Esophagus muscularis mucosa (tissue), 4 donors: ENCODE measurements at regions not wholly inside any gene's neighbourhood (a gene's known extent, or its start where the extent isn't known, plus 50 kb on each side); places are given as distances from the start of the nearest gene placed in this dataset.

Experiments used
- DNase-seq: peaks from one replicate; pipeline ENCODE4 v3.0.0-alpha.2; 2017; ENCODE audit errors: extremely low spot score
- H3K27ac ChIP-seq, 4 donors: fragments of 200-600 bp; sonication (generic); replicated peaks in 1 of 4; 1 replicate in 3 of 4; 2 replicates in 1 of 4; pipeline ENCODE4 v1.5.1; 2016 to 2019; ENCODE audit warnings: mild to moderate bottlenecking in 1 of 4
- H3K27me3 ChIP-seq, 4 donors: fragments of 200-600 bp; sonication (generic); one replicate each; pipeline versions ENCODE4 v1.5.1 to v1.6.0; 2016 to 2019
- H3K36me3 ChIP-seq, 4 donors: fragments of 200-600 bp; sonication (generic); one replicate each; pipeline ENCODE4 v1.5.1; 2016 to 2019
- H3K4me1 ChIP-seq, 4 donors: fragments of 200-600 bp; sonication (generic); one replicate each; pipeline ENCODE4 v1.5.1; 2016 to 2019
- H3K4me3 ChIP-seq, 4 donors: fragments of 200-600 bp; sonication (generic); 1 replicate in 2 of 4; 2 replicates in 2 of 4; pipeline ENCODE4 v1.5.1; 2016 to 2019; ENCODE audit warnings: mild to moderate bottlenecking in 4 of 4, moderate library complexity in 1 of 4
- H3K9me3 ChIP-seq, 4 donors: fragments of 200-600 bp; sonication (generic); 1 replicate in 3 of 4; 2 replicates in 1 of 4; pipeline ENCODE4 v1.5.1; 2016 to 2019
- EP300 ChIP-seq: sonication (generic); formaldehyde crosslinking; IDR thresholded peaks from one replicate; pipeline ENCODE4 v1.6.1; 2017; ENCODE audit warnings: antibody characterized with exemption
- POLR2A ChIP-seq: fragments of 450-650 bp; IDR thresholded peaks from one replicate; pipeline ENCODE4 v1.6.1; 2017; ENCODE audit warnings: antibody characterized with exemption, moderate library complexity, mild to moderate bottlenecking, low read depth
- POLR2AphosphoS5 ChIP-seq, 2 donors: sonication (generic); formaldehyde crosslinking; IDR thresholded peaks; one replicate each; pipeline ENCODE4 v1.6.1; 2017; ENCODE audit warnings: antibody characterized with exemption in 2 of 2
- WGBS: methylation state at CpG from one replicate; pipeline ENCODE4 v1.1.5; 2018; 5-methylcytosine and 5-hydroxymethylcytosine counted together
- intact Hi-C: fragments of 100-400 bp; cut with DNase I; formaldehyde crosslinking; loops from one replicate; pipeline ENCODE4 v1.15.1; 2023
- TF ChIP-seq, protein P1 (sequence below), 3 experiments: fragments of 200-600 bp in 2 of 3; fragments of 450-650 bp in 1 of 3; sonication (generic) in 2 of 3; IDR thresholded peaks; one replicate each; pipeline ENCODE4 v1.5.1; 2017 to 2019; ENCODE audit warnings: antibody characterized with exemption in 3 of 3, mild to moderate bottlenecking in 2 of 3, moderate library complexity in 1 of 3

DNA sequence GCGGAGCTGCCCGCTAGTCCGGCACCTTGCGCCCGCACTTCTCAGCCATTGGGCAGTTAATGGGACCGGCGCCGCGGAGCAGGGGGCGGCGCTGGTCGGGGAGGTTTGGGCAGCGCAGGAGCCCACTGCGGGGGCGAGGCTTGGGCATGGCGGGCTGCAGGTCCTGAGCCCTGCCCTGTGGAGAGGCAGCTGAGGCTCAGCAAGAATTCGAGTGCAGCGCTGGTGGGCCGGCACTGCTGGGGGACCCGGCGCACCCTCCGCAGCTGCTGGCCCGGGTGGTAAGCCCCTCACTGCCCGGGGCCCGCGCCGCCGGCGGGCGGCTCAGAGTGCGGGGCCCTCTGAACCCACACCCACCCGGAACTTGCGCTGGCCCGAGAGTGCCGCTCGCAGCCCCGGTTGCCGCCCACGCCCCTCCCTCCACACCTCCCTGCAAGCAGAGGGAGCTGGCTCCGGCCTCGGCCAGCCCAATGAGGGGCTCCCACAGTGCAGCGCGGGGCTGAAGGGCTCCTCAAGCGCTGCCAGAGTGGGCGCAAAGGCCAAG, 835.0 kb downstream of the TBL1XR1 start:
- intact Hi-C loops, result no loop called here
- no peak overlapping the region for H3K27ac ChIP-seq
- DNase-seq, result no peak

DNA sequence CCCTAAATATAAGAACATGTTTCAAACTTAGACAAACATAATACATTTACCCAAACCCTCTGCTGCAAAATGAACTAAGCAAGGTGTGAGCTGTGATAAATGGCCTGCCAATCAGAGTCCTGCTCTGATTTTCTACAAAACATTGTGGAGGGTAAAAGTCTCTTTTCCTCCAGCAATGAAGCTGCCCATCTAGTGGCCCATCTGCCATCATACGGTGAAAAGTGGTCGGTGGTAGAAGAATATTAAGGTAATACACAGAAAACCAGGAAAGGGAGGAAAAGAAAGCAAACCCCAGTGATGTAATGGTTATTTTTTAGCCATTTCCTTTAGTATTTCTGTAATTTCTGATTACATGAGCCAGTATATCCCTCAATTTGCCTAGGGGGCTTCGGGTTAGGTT, 838.1 kb downstream of the TBL1XR1 start:
- Histone ChIP-seq H3K4me1 (no peaks in the 10 kb centered on the region), H3K27ac (no peak overlapping the region), H3K36me3 (no peaks in the 10 kb centered on the region), H3K4me3 (no peak overlapping the region), H3K27me3 (no peaks in the 10 kb centered on the region), H3K9me3 (no peaks in the 10 kb centered on the region)
- WGBS, result 72% methylated on average over 3 of the region's 3 CpGs
- intact Hi-C loops, result no loop called here
- TF ChIP-seq POLR2A (no peak), EP300 (no peak), POLR2AphosphoS5 (IDR thresholded peaks at IDR 0.05) (no peak)
- TF ChIP-seq, protein P1, sequence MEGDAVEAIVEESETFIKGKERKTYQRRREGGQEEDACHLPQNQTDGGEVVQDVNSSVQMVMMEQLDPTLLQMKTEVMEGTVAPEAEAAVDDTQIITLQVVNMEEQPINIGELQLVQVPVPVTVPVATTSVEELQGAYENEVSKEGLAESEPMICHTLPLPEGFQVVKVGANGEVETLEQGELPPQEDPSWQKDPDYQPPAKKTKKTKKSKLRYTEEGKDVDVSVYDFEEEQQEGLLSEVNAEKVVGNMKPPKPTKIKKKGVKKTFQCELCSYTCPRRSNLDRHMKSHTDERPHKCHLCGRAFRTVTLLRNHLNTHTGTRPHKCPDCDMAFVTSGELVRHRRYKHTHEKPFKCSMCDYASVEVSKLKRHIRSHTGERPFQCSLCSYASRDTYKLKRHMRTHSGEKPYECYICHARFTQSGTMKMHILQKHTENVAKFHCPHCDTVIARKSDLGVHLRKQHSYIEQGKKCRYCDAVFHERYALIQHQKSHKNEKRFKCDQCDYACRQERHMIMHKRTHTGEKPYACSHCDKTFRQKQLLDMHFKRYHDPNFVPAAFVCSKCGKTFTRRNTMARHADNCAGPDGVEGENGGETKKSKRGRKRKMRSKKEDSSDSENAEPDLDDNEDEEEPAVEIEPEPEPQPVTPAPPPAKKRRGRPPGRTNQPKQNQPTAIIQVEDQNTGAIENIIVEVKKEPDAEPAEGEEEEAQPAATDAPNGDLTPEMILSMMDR (IDR thresholded peaks at IDR 0.05), result no peak
- DNase-seq, result no peak

More for the DNA sequence above, 835.0 kb downstream of the TBL1XR1 start:
- Histone ChIP-seq H3K4me1 (no peaks in the 10 kb centered on the region), H3K4me3 (no peak overlapping the region), H3K27me3 (no peaks in the 10 kb centered on the region), H3K9me3 (no peaks in the 10 kb centered on the region), H3K36me3 (no peaks in the 10 kb centered on the region)
- 93% methylated on average over 18 of the region's 45 CpGs for WGBS
- TF ChIP-seq POLR2AphosphoS5 (IDR thresholded peaks at IDR 0.05) (no peak), EP300 (no peak), POLR2A (no peak)
- TF ChIP-seq, protein P1 (IDR thresholded peaks at IDR 0.05), result no peak

DNA sequence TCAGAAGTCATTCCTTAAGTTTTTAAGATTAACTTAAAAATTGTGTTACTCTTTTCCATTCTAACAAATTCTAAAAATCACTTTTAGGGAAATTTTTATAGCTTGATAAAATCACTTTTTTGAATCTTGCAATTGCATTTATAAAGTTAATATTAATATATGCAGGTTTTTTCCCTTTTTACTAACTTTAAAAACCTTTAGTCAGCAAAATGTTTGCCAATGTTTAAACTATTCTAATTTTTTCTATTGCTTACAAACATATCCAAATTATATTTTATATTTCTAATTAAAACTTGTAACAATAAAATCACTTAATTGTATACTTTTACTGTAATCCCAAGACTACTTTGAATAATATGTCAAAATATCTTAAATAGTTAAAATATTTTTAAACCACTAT, 839.4 kb downstream of the TBL1XR1 start:
- H3K4me1 ChIP-seq, result no peaks in the 10 kb centered on the region
- intact Hi-C loops, result no loop called here
- no peaks in the 10 kb centered on the region for H3K36me3 ChIP-seq
- H3K27ac ChIP-seq, result no peak overlapping the region
- H3K9me3 ChIP-seq, result no peaks in the 10 kb centered on the region
- TF ChIP-seq, protein P1 (IDR thresholded peaks at IDR 0.05), result no peak
- no peak overlapping the region for H3K4me3 ChIP-seq
- no peaks in the 10 kb centered on the region for H3K27me3 ChIP-seq
- no peak for DNase-seq

DNA sequence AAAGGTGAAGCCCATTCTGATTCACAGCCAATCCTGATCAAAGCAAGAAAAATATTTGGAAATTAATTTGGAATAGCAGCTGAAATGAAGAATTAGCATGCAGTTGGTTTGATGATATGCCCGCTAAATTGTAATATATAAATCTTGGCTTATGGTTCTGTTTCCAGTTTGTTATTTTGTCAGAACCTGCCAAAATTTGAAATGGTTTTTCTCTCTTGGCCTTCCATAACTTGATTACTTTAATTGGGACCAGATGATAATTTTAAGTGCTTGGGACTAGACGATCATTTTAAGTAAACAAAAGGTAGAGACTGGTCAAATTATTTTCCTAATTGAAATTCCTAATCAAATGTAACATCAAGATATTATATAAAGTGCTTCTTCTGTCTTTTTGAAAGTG, 842.4 kb downstream of the TBL1XR1 start:
- Histone ChIP-seq H3K36me3 (no peaks in the 10 kb centered on the region), H3K9me3 (no peaks in the 10 kb centered on the region), H3K4me3 (no peak overlapping the region), H3K4me1 (no peaks in the 10 kb centered on the region), H3K27me3 (no peaks in the 10 kb centered on the region), H3K27ac (no peak overlapping the region)
- TF ChIP-seq, protein P1 (IDR thresholded peaks at IDR 0.05), result no peak
- TF ChIP-seq POLR2A (no peak), POLR2AphosphoS5 (IDR thresholded peaks at IDR 0.05) (no peak), EP300 (no peak)
- DNase-seq, result no peak
- WGBS, result 56% methylated on average over 2 of the region's 2 CpGs
- intact Hi-C loops, result no loop called here

DNA sequence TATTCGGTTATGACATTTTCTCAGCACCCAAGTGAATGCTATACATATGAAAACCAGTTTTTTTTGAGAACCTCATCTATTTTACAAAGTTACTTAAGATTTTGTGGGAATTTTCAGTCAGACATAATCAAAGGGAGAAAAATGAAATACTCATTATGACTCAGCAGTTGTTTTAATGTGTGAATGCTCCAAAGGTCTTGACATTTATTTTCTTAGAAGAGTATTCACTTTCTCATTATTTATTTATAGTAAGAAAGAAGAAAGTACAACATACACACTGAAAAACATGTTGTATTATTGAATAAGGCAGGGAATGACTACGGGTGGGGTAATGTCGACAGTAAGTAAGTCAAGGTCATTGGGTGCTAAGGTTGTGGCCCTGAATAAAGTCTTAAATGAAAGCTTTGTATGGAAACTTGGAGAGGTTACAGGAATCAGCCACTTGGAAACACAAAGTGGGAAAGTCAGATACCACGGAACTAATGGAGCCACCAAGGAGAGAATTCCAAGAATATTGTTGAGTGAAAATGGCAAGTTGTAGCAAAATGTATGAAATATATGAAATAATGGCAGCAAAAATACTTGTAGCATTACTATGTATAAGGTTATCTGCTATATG, 844.5 kb downstream of the TBL1XR1 start:
- intact Hi-C loops, result no loop called here
- DNase-seq, result no peak
- Histone ChIP-seq H3K27ac (no peak overlapping the region), H3K4me3 (no peak overlapping the region), H3K27me3 (no peaks in the 10 kb centered on the region), H3K9me3 (no peaks in the 10 kb centered on the region), H3K36me3 (no peaks in the 10 kb centered on the region), H3K4me1 (no peaks in the 10 kb centered on the region)
- TF ChIP-seq POLR2AphosphoS5 (IDR thresholded peaks at IDR 0.05) (no peak), POLR2A (no peak), EP300 (no peak)
- TF ChIP-seq, protein P1 (IDR thresholded peaks at IDR 0.05), result no peak
- WGBS, result 50% methylated on average over 4 of the region's 4 CpGs
